Upper lobe of right lung (tissue), 1 donor: ENCODE measurements at regions not wholly inside any gene's neighbourhood (a gene's known extent, or its start where the extent isn't known, plus 50 kb on each side); places are given as distances from the start of the nearest gene placed in this dataset.

Source experiments
- ATAC-seq: fragments of 200-7000 bp; cut with Tn5 transposase; one replicate; pipeline ENCODE4 v1.9.1; 2020; ENCODE audit warnings: mild to moderate bottlenecking, moderate library complexity
- DNase-seq: peaks from one replicate; pipeline ENCODE4 v3.0.0-alpha.2; 2020
- H3K27ac ChIP-seq: fragments of 200-600 bp; one replicate; pipeline ENCODE4 v1.8.0; 2022
- H3K27me3 ChIP-seq: fragments of 200-600 bp; one replicate; pipeline ENCODE4 v1.8.0; 2022; ENCODE audit warnings: mild to moderate bottlenecking
- H3K36me3 ChIP-seq: fragments of 200-600 bp; one replicate; pipeline ENCODE4 v1.8.0; 2022
- H3K4me1 ChIP-seq: fragments of 200-600 bp; one replicate; pipeline ENCODE4 v1.8.0; 2022
- H3K4me3 ChIP-seq: fragments of 200-600 bp; one replicate; pipeline ENCODE4 v1.8.0; 2022; ENCODE audit warnings: mild to moderate bottlenecking
- H3K9me3 ChIP-seq: fragments of 200-600 bp; one replicate; pipeline ENCODE4 v1.8.0; 2022
- intact Hi-C: fragments of 100-400 bp; cut with DNase I; formaldehyde crosslinking; loops from one replicate; pipeline ENCODE4 v1.11.0; 2022
- TF ChIP-seq, protein P1 (sequence below): fragments of 200-600 bp; IDR thresholded peaks from one replicate; pipeline ENCODE4 v1.8.0; 2022; ENCODE audit warnings: antibody characterized with exemption
- donor health status: DM: no; HTN: yes; CAD: no; lungs with severe emphysema.

DNA sequence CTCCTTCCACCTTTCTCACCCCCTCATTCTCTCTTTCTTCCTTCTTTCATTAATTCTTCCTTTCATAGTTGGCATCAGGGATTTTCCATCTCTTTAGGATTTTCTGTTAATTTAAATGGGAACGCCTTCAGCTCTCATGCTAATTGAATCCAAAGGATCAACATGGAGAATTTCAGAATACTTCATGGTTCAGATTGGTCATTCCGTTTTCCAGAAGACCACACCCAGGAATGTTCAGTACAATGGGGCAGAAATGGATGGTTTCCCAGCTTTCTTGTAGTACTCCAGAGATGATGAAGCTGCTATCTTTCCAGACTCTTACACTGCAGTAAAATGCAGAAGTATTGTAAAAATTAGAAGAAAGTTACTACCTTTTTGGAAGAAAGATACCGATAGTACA lies 440.0 kb downstream of the DAD1 start:
- TF ChIP-seq, protein P1, sequence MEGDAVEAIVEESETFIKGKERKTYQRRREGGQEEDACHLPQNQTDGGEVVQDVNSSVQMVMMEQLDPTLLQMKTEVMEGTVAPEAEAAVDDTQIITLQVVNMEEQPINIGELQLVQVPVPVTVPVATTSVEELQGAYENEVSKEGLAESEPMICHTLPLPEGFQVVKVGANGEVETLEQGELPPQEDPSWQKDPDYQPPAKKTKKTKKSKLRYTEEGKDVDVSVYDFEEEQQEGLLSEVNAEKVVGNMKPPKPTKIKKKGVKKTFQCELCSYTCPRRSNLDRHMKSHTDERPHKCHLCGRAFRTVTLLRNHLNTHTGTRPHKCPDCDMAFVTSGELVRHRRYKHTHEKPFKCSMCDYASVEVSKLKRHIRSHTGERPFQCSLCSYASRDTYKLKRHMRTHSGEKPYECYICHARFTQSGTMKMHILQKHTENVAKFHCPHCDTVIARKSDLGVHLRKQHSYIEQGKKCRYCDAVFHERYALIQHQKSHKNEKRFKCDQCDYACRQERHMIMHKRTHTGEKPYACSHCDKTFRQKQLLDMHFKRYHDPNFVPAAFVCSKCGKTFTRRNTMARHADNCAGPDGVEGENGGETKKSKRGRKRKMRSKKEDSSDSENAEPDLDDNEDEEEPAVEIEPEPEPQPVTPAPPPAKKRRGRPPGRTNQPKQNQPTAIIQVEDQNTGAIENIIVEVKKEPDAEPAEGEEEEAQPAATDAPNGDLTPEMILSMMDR, result no peak
- intact Hi-C loops, result no loop called here
- no peak overlapping the region for H3K27ac ChIP-seq
- no peaks in the 10 kb centered on the region for H3K4me1 ChIP-seq
- no peaks in the 10 kb centered on the region for H3K9me3 ChIP-seq
- no peaks in the 10 kb centered on the region for H3K27me3 ChIP-seq
- ATAC-seq (no peak), DNase-seq (no peak)
- no peak overlapping the region for H3K4me3 ChIP-seq
- H3K36me3 ChIP-seq, result no peaks in the 10 kb centered on the region

DNA sequence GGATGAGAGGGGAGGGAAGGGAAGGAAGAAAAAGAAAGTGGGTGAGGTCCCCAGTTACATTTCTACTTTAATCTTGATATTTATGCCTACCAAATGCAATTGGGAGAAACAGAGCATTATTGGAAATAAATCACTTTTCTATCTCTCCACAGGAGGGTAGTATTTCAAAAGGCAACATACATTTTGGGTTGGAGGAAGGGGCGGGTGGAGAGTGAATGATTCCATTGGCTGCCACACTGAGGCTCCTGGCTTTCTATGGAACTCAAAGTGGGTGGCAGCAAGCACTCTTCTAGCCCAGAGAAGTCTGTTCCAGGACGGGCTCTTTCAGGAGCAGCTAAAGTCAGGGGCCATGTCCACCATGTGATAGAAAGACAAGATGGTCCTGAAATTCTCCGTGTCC lies 441.3 kb downstream of the DAD1 start:
- ATAC-seq, result no peak
- intact Hi-C loops, result no loop called here

DNA sequence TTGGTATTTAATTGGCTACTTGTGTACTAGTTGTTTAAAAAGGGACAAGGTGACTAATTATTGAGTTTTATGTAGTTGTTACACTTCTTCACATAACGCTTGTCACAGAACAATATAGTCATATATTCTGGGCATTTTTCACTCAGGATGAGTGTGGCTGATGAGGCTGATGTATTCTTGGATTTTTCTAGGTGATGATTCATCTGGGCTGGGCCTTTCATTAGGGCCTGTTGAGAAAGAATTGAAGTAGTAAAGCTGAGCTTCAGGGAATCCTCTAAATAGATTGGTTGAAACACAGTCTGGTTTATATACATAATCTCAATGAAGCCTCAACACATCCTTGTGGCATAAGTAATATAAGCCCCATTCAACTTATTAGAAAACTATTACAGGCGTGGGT lies 445.7 kb downstream of the DAD1 start:
- Histone ChIP-seq H3K27me3 (no peaks in the 10 kb centered on the region), H3K4me1 (no peaks in the 10 kb centered on the region), H3K4me3 (no peak overlapping the region), H3K9me3 (no peaks in the 10 kb centered on the region), H3K27ac (no peak overlapping the region), H3K36me3 (no peaks in the 10 kb centered on the region)
- no peak for ATAC-seq
- DNase-seq, result no peak
- TF ChIP-seq, protein P1, result no peak
- intact Hi-C loops, result no loop called here

More for the DNA sequence above, 441.3 kb downstream of the DAD1 start:
- Histone ChIP-seq H3K4me3 (no peak overlapping the region), H3K9me3 (no peaks in the 10 kb centered on the region), H3K27ac (no peak overlapping the region), H3K4me1 (no peaks in the 10 kb centered on the region), H3K36me3 (no peaks in the 10 kb centered on the region), H3K27me3 (no peaks in the 10 kb centered on the region)
- TF ChIP-seq, protein P1, result no peak
- no peak for DNase-seq

DNA sequence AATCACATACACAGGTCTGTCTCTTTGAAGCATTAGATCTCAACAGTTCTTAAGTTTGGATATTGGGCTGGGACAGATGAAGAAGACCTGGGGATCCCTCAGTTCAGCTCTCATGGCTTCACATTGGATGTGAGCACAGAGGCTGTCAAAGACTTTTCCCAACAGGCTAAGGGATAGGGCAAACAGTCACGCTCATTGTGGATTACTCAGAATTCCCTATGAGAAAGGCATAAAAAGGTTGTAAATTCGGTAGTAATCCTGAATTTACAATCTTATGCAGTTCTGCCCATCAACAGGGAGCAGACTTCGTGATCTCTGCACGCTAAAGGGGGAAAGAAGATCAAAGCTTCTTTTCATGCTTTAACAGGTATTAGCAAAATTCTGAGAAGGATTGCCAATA lies 448.4 kb downstream of the DAD1 start:
- Histone ChIP-seq H3K36me3 (no peaks in the 10 kb centered on the region), H3K4me1 (no peaks in the 10 kb centered on the region), H3K9me3 (no peaks in the 10 kb centered on the region), H3K4me3 (no peak overlapping the region), H3K27ac (no peak overlapping the region), H3K27me3 (no peaks in the 10 kb centered on the region)
- DNase-seq (no peak), ATAC-seq (no peak)
- TF ChIP-seq, protein P1, result no peak
- intact Hi-C loops, result no loop called here

DNA sequence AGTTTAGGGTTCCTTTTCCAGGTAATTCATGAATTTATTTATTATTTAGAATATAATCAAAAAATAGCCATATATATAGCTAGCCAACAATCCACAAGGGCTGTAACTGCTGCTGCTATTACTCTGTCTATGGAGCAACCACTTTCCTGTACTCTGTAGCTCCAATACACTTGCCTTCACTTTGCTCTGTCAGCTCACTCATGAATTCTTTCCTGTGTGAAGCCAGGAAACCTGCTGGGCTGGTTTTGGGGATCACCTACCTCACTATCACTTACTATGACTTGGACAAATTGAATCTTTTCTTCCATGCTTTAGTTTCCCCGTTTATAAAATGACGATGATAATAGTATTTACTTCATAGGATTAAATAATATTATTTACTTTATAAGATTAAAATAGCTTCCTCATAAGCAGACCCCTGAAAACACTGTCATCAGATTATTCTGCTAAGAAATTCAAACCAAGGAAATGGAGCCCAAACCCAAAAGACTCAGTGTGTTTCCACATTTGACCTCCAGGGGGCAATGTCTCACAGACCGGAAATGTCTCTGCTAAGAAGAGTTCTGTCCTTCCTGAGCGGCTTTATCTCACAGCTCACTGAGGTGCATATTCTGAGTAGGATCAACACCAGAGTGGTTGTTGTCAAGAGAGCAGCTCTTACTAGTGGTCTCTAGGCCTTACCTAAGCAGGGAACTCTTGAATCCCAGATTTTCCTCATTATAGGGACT lies 457.1 kb downstream of the DAD1 start:
- Histone ChIP-seq H3K4me3 (no peak overlapping the region), H3K9me3 (no peaks in the 10 kb centered on the region), H3K27ac (no peak overlapping the region), H3K4me1 (no peaks in the 10 kb centered on the region), H3K27me3 (no peaks in the 10 kb centered on the region), H3K36me3 (no peaks in the 10 kb centered on the region)
- intact Hi-C loops, result no loop called here
- no peak for DNase-seq
- no peak for ATAC-seq
- TF ChIP-seq, protein P1, result peak; percentile 33
